Osteoblast (primary cell): ENCODE measurements at regions not wholly inside any gene's neighbourhood (a gene's known extent, or its start where the extent isn't known, plus 50 kb on each side); places are given as distances from the start of the nearest gene placed in this dataset.

Experiments used
- DNase-seq: peaks from one replicate; pipeline ENCODE4 v3.0.0; 2011; ENCODE audit warnings: low spot score, mixed read lengths; ENCODE audit not compliant: insufficient read length; ENCODE audit errors: missing footprints
- H2AFZ ChIP-seq: 2 replicates; pipeline ENCODE4 v1.6.0; 2011; ENCODE audit warnings: mild to moderate bottlenecking, low read length
- H3K27ac ChIP-seq: 2 replicates; pipeline ENCODE4 v1.5.1; 2011; ENCODE audit warnings: mild to moderate bottlenecking, low read depth, low read length, moderate library complexity
- H3K27me3 ChIP-seq: 2 replicates; pipeline ENCODE4 v1.6.0; 2012; ENCODE audit warnings: mild to moderate bottlenecking, control low read depth, inconsistent platforms, low read length, moderate library complexity; ENCODE audit not compliant: insufficient read depth
- H3K36me3 ChIP-seq: 2 replicates; pipeline ENCODE4 v1.5.1; 2011; ENCODE audit warnings: mild to moderate bottlenecking, low read length, control low read depth, moderate library complexity; ENCODE audit not compliant: insufficient read depth
- H3K4me1 ChIP-seq: 2 replicates; pipeline ENCODE4 v1.5.1; 2011; ENCODE audit warnings: mild to moderate bottlenecking, low read length, control low read depth, moderate library complexity; ENCODE audit not compliant: insufficient read depth
- H3K4me2 ChIP-seq: 2 replicates; pipeline ENCODE4 v1.6.0; 2011; ENCODE audit warnings: mild to moderate bottlenecking, low read length; ENCODE audit not compliant: insufficient read depth
- H3K4me3 ChIP-seq: fragments of 200-600 bp; sonication (generic); 3 replicates; pipeline ENCODE4 v1.5.1; 2012; ENCODE audit warnings: mild to moderate bottlenecking, low read length, inconsistent platforms; ENCODE audit not compliant: insufficient read depth
- H3K79me2 ChIP-seq: 2 replicates; pipeline ENCODE4 v1.6.0; 2012; ENCODE audit warnings: mild to moderate bottlenecking, low read length, control low read depth, inconsistent platforms; ENCODE audit not compliant: insufficient read depth
- H3K9me3 ChIP-seq: 2 replicates; pipeline ENCODE4 v1.5.1; 2011; ENCODE audit warnings: low read depth, low read length, control low read depth
- H4K20me1 ChIP-seq: 2 replicates; pipeline ENCODE4 v1.6.0; 2012; ENCODE audit warnings: mild to moderate bottlenecking, low read length, control low read depth; ENCODE audit not compliant: insufficient read depth
- TF ChIP-seq, protein P1 (sequence below): IDR thresholded peaks from 2 replicates; pipeline ENCODE4 v1.5.1; 2011; ENCODE audit warnings: mild to moderate bottlenecking, low read depth, low read length, moderate library complexity; ENCODE audit errors: extremely low read depth

DNA sequence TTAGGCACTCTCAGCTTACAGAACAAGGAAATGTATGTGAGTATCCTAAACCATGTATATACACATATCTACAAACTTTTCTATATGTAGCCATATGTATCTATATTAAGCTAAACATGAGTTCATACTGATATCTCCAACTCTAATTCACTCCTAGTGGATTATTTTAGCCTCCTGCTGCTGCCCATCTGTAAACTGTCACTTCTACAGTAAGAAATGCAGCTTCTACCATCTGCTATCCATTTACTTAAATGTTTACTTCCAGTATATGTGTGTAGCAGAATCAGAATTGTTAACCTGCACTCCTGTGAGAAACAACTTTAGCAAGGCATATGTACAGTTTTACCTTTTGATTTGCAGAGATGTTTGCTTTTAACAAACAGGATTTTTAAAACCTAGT, 478.5 kb upstream of the CBLB start:
- Histone ChIP-seq H3K27ac (no peak overlapping the region), H3K9me3 (no peaks in the 10 kb centered on the region), H2AFZ (no peak overlapping the region), H3K36me3 (no peaks in the 10 kb centered on the region), H3K79me2 (no peaks in the 10 kb centered on the region), H3K27me3 (no peaks in the 10 kb centered on the region), H3K4me1 (peaks cover 20% of the 10 kb centered on the region), H4K20me1 (no peaks in the 10 kb centered on the region), H3K4me3 (no peak overlapping the region), H3K4me2 (no peak overlapping the region)
- no peak for DNase-seq
- TF ChIP-seq, protein P1, sequence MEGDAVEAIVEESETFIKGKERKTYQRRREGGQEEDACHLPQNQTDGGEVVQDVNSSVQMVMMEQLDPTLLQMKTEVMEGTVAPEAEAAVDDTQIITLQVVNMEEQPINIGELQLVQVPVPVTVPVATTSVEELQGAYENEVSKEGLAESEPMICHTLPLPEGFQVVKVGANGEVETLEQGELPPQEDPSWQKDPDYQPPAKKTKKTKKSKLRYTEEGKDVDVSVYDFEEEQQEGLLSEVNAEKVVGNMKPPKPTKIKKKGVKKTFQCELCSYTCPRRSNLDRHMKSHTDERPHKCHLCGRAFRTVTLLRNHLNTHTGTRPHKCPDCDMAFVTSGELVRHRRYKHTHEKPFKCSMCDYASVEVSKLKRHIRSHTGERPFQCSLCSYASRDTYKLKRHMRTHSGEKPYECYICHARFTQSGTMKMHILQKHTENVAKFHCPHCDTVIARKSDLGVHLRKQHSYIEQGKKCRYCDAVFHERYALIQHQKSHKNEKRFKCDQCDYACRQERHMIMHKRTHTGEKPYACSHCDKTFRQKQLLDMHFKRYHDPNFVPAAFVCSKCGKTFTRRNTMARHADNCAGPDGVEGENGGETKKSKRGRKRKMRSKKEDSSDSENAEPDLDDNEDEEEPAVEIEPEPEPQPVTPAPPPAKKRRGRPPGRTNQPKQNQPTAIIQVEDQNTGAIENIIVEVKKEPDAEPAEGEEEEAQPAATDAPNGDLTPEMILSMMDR = no peak

DNA sequence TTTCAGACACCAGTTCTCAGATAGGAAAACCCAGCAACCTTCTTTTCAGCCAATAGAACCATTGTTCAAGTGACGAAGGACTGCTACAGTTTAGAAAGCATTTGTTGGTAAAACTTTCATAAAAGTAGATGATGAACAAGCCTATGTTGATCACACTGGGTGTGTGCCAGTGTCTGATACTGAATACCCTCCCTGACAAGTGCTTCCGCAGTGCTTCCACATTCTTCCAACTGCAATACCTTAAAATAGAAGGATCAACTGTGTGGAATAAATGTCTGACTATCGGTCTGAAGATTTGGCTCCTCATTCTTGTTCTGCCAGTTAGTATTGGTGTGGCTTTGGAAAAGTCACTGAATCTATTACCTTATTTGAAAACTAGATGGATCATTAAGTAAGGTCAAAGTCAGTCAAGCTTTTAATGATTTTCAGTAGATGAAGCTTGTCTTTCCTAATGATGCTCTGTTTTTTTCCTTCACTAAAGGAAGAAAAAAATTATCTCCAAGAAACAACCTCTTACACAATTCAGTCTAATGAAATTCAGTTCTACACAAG, 479.4 kb upstream of the CBLB start:
- Histone ChIP-seq H3K4me1 (peaks cover 20% of the 10 kb centered on the region), H2AFZ (peak overlapping the region; percentile 8), H3K36me3 (no peaks in the 10 kb centered on the region), H3K27me3 (no peaks in the 10 kb centered on the region), H3K4me2 (no peak overlapping the region), H3K9me3 (no peaks in the 10 kb centered on the region), H3K27ac (no peak overlapping the region), H3K4me3 (no peak overlapping the region), H4K20me1 (no peaks in the 10 kb centered on the region), H3K79me2 (no peaks in the 10 kb centered on the region)
- TF ChIP-seq, protein P1 = no peak
- DNase-seq = no peak

DNA sequence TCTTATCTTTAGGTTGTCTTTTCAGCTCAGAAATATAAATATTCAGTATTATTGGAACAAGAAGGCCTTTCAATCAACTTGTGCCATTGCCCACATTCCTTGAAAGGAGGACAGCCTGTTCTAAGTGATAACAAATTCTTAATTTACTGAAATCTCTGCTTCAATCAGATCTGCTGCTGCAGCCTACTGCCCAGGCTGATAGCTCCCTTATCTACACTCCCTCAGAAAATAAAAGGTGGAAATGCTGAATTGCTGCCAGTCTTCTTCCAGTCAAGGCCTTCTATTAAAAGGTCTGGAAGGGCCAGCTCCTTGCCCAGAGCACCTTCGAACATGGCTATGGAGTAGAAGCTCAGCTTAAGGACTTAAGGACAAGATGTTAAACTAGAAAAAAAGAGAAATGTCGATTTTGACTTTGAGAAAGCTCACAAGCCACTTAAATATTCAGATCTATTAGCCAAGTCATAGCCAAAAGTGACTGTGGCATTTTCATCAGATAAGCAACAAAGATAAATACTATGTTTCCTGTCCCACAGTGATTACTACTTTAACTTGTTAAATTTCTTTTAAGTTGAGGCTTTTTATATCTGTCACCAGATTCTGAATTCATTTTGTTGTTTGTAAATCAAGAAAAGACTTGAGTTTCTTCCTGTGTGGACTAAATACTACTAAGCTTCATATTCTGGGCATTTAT, 480.5 kb upstream of the CBLB start:
- H3K4me3 ChIP-seq = no peak overlapping the region
- no peaks in the 10 kb centered on the region for H3K27me3 ChIP-seq
- peak overlapping the region; percentile 23 for H2AFZ ChIP-seq
- no peak for DNase-seq
- H3K4me1 ChIP-seq = peaks cover 20% of the 10 kb centered on the region
- H3K36me3 ChIP-seq = no peaks in the 10 kb centered on the region
- H3K79me2 ChIP-seq = no peaks in the 10 kb centered on the region
- no peaks in the 10 kb centered on the region for H4K20me1 ChIP-seq
- H3K27ac ChIP-seq = no peak overlapping the region
- no peak overlapping the region for H3K4me2 ChIP-seq
- TF ChIP-seq, protein P1 = no peak
- no peaks in the 10 kb centered on the region for H3K9me3 ChIP-seq

DNA sequence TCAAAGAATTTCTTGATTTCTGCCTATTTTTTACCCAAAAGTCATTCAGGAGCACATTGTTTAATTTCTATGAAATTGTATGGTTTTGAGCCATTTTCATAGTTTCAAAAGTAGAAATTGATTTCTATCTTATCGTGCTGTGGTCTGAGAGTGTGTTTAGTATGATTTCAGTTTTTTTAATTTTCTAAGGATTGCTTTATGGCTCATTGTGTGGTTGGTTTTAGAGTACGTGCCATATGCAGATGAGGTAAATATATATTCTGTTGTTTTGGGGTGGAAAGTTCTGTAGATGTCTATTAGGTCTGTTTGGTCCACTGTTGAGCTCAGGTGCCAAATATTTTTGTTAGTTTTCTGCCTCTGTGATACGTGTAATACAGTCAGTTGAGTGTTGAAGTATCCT, 487.1 kb upstream of the CBLB start:
- no peaks in the 10 kb centered on the region for H3K4me1 ChIP-seq
- no peak for DNase-seq
- no peak overlapping the region for H2AFZ ChIP-seq
- TF ChIP-seq, protein P1 = no peak
- no peak overlapping the region for H3K4me3 ChIP-seq
- no peak overlapping the region for H3K4me2 ChIP-seq
- H3K27me3 ChIP-seq = no peaks in the 10 kb centered on the region
- H3K27ac ChIP-seq = no peak overlapping the region
- H4K20me1 ChIP-seq = no peaks in the 10 kb centered on the region
- H3K9me3 ChIP-seq = no peaks in the 10 kb centered on the region
- no peaks in the 10 kb centered on the region for H3K79me2 ChIP-seq
- H3K36me3 ChIP-seq = no peaks in the 10 kb centered on the region
